T-helper 9 cell (primary cell): ENCODE measurements at regions not wholly inside any gene's neighbourhood (a gene's known extent, or its start where the extent isn't known, plus 50 kb on each side); places are given as distances from the start of the nearest gene placed in this dataset.
"Not testable (repeated sequence)": the region's sequence is repeated elsewhere in the genome, so short reads cannot be mapped to it uniquely, and the experiment has no call there.

ENCODE experiments used
- DNase-seq: peaks from one replicate; pipeline ENCODE4 v3.0.0-alpha.2; 2020

- no peak for DNase-seq
These were observed 745.7 kb downstream of the TRIB2 start for GRCh38 chr2:13462464-13462863.

- DNase-seq = no peak
These were observed 749.3 kb downstream of the TRIB2 start for GRCh38 chr2:13466076-13466475.

GRCh38 chr2:13474538-13474937 lies 757.8 kb downstream of the TRIB2 start:
- DNase-seq = no peak

GRCh38 chr2:13480057-13480456 lies 763.3 kb downstream of the TRIB2 start:
- no peak for DNase-seq

GRCh38 chr2:13481201-13481600 lies 764.5 kb downstream of the TRIB2 start:
- no peak for DNase-seq

- DNase-seq = no peak
These were observed 768.5 kb downstream of the TRIB2 start for GRCh38 chr2:13485256-13485655.

- no peak for DNase-seq
These were observed 772.2 kb downstream of the TRIB2 start for GRCh38 chr2:13488965-13489364.

GRCh38 chr2:13492262-13492661 lies 775.5 kb downstream of the TRIB2 start:
- DNase-seq = no peak

GRCh38 chr2:13495051-13495450 lies 778.3 kb downstream of the TRIB2 start:
- DNase-seq = no peak

- DNase-seq = no peak
These were observed 788.1 kb downstream of the TRIB2 start for GRCh38 chr2:13504808-13505207.

- DNase-seq = no peak
These were observed 791.9 kb downstream of the TRIB2 start for GRCh38 chr2:13508671-13509070.

GRCh38 chr2:13515254-13515653 lies 798.5 kb downstream of the TRIB2 start:
- DNase-seq = no peak

- no peak for DNase-seq
These were observed 805.4 kb downstream of the TRIB2 start for GRCh38 chr2:13522096-13522495.

- no peak for DNase-seq
These were observed 806.4 kb downstream of the TRIB2 start for GRCh38 chr2:13522917-13523821.

GRCh38 chr2:13524492-13524891 lies 807.8 kb downstream of the TRIB2 start:
- DNase-seq = no peak

GRCh38 chr2:13531735-13532410 lies 815.1 kb downstream of the TRIB2 start:
- DNase-seq = not testable (repeated sequence)

- not testable (repeated sequence) for DNase-seq
These were observed 816.2 kb downstream of the TRIB2 start for GRCh38 chr2:13532781-13533523.

GRCh38 chr2:13533524-13533922 lies 816.8 kb downstream of the TRIB2 start:
- no peak for DNase-seq

GRCh38 chr2:13536941-13537340 lies 820.2 kb downstream of the TRIB2 start:
- DNase-seq = no peak

GRCh38 chr2:13537771-13538349 lies 821.1 kb downstream of the TRIB2 start:
- DNase-seq = no peak

GRCh38 chr2:13539296-13539695 lies 822.6 kb downstream of the TRIB2 start:
- no peak for DNase-seq

- DNase-seq = no peak
These were observed 825.3 kb downstream of the TRIB2 start for GRCh38 chr2:13542061-13542460.

- no peak for DNase-seq
These were observed 825.9 kb downstream of the TRIB2 start for GRCh38 chr2:13542642-13543041.
